ENCODE measurements at regions not wholly inside any gene's neighbourhood (a gene's known extent, or its start where the extent isn't known, plus 50 kb on each side); places are given as distances from the start of the nearest gene placed in this dataset.

DNA sequence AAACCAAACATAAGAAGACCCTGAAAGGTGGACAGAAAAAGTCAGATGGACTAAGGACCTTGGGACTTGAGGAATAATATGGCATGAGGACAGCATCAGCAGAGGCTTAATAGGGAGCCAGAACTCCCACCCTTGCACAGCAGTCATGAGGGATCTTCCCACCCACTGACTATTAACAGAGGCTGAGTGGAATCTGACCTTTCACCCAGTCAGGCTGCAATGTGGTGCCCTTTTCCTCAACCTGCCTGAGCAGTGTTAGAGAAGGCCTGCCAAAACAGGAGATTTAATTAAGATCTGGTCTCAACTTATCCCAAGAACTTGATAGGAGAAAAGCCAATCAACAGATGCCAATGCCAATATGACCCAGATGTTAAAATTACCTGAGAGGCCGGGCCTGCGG is 481.9 kb downstream of the KDM4C start:
- POLR2A ChIA-PET, result no interaction called here
- BruUV-seq (replicated peaks), result no TSS peak
- 73% methylated on average over 2 of the region's 2 CpGs for WGBS (ENCODE audit: low lambda C conversion rate)
- no peak for FAIRE-seq
- in situ Hi-C loops (cut with HindIII; ENCODE audit: extremely low pct_ligation_motif_present, low pct_unique_long_range_greater_than_20kb) (no loop called here), intact Hi-C loops (cut with micrococcal nuclease; ENCODE audit: unreplicated experiment) (no loop called here)
- no peaks in the 10 kb centered on the region for H4K20me1 ChIP-seq (ENCODE audit: insufficient read depth, low read length)
- H3K27ac ChIP-seq (ENCODE audit: extremely low read length, insufficient read depth, low read length), result no peak overlapping the region
- H3K9ac ChIP-seq (ENCODE audit: insufficient read depth, low read depth, low read length), result no peak overlapping the region
- no peak overlapping the region for H3K4me2 ChIP-seq (ENCODE audit: low read depth, low read length)
- H2AFZ ChIP-seq (ENCODE audit: low read length), result no peak overlapping the region
- H3K9me3 ChIP-seq (ENCODE audit: low read length), result no peaks in the 10 kb centered on the region
- H3K27me3 ChIP-seq (ENCODE audit: control insufficient read depth in 1 of 2, insufficient read depth in 2 of 2, low read length in 2 of 2), result no peaks in the 10 kb centered on the region
- no peaks in the 10 kb centered on the region for H3K36me3 ChIP-seq (replicated peaks in 1 of 2; ENCODE audit: control insufficient read depth in 1 of 2, insufficient read depth in 2 of 2, low read length in 2 of 2)
- no peak for DNase-seq (ENCODE audit: low spot score)
- TF ChIP-seq MAF1 (CRISPR knock-in tag; IDR thresholded peaks at IDR 0.05; ENCODE audit: borderline replicate concordance), result no peak
- TF ChIP-seq ZMYM4 (CRISPR knock-in tag; IDR thresholded peaks at IDR 0.05), result no peak
- no peak for TF ChIP-seq ZNF292 (CRISPR knock-in tag; IDR thresholded peaks at IDR 0.05; ENCODE audit: borderline replicate concordance, low read depth)
- no peak for TF ChIP-seq JDP2 (CRISPR knock-in tag; IDR thresholded peaks at IDR 0.05; ENCODE audit: borderline replicate concordance)
- TF ChIP-seq, protein P1, sequence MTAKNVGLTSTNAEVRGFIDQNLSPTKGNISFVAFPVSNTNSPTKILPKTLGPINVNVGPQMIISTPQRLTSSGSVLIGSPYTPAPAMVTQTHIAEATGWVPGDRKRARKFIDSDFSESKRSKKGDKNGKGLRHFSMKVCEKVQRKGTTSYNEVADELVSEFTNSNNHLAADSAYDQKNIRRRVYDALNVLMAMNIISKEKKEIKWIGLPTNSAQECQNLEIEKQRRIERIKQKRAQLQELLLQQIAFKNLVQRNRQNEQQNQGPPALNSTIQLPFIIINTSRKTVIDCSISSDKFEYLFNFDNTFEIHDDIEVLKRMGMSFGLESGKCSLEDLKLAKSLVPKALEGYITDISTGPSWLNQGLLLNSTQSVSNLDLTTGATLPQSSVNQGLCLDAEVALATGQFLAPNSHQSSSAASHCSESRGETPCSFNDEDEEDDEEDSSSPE (CRISPR knock-in tag; IDR thresholded peaks at IDR 0.05), result no peak
- TF ChIP-seq THAP11 (CRISPR knock-in tag; IDR thresholded peaks at IDR 0.05), result no peak
- TF ChIP-seq ZNF790 (CRISPR knock-in tag; IDR thresholded peaks at IDR 0.05; ENCODE audit: borderline replicate concordance), result no peak
- no peak for TF ChIP-seq KDM5A (IDR thresholded peaks at IDR 0.05; ENCODE audit: borderline replicate concordance, low read length)
- TF ChIP-seq RFX3 (CRISPR knock-in tag; IDR thresholded peaks at IDR 0.05), result no peak
- no peak for TF ChIP-seq MYNN (CRISPR knock-in tag; IDR thresholded peaks at IDR 0.05; ENCODE audit: low read depth)
- TF ChIP-seq ZNF678 (CRISPR knock-in tag; IDR thresholded peaks at IDR 0.05), result no peak
- TF ChIP-seq ZNF674 (CRISPR knock-in tag; IDR thresholded peaks at IDR 0.05; ENCODE audit: low read depth), result no peak
- no peak for TF ChIP-seq ZNF30 (CRISPR knock-in tag; IDR thresholded peaks at IDR 0.05)
- TF ChIP-seq, protein P2, sequence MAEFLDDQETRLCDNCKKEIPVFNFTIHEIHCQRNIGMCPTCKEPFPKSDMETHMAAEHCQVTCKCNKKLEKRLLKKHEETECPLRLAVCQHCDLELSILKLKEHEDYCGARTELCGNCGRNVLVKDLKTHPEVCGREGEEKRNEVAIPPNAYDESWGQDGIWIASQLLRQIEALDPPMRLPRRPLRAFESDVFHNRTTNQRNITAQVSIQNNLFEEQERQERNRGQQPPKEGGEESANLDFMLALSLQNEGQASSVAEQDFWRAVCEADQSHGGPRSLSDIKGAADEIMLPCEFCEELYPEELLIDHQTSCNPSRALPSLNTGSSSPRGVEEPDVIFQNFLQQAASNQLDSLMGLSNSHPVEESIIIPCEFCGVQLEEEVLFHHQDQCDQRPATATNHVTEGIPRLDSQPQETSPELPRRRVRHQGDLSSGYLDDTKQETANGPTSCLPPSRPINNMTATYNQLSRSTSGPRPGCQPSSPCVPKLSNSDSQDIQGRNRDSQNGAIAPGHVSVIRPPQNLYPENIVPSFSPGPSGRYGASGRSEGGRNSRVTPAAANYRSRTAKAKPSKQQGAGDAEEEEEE (CRISPR knock-in tag; IDR thresholded peaks at IDR 0.05; ENCODE audit: borderline replicate concordance), result no peak
- no peak for TF ChIP-seq ISX (CRISPR knock-in tag; conservative IDR thresholded peaks at IDR 0.05)
- TF ChIP-seq, protein P3, sequence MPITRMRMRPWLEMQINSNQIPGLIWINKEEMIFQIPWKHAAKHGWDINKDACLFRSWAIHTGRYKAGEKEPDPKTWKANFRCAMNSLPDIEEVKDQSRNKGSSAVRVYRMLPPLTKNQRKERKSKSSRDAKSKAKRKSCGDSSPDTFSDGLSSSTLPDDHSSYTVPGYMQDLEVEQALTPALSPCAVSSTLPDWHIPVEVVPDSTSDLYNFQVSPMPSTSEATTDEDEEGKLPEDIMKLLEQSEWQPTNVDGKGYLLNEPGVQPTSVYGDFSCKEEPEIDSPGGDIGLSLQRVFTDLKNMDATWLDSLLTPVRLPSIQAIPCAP (CRISPR knock-in tag; IDR thresholded peaks at IDR 0.05; ENCODE audit: low read depth), result no peak
- no peak for TF ChIP-seq ZNF556 (CRISPR knock-in tag; IDR thresholded peaks at IDR 0.05; ENCODE audit: borderline replicate concordance)
- TF ChIP-seq THYN1 (CRISPR knock-in tag; IDR thresholded peaks at IDR 0.05; ENCODE audit: borderline replicate concordance, low read depth), result no peak
- H3K4me1 ChIP-seq (ENCODE audit: insufficient read depth, low read length), result no peaks in the 10 kb centered on the region
- CTCF ChIA-PET (ENCODE audit: low intra/inter-chr PET ratio, low total read pairs), result no interaction called here
- no peak for ATAC-seq
- no peaks in the 10 kb centered on the region for H3K79me2 ChIP-seq (ENCODE audit: insufficient read depth, low read length)
- H3K4me3 ChIP-seq (replicated peaks in 1 of 3; ENCODE audit: insufficient read depth in 1 of 3, low read depth in 2 of 3, low read length in 3 of 3), result no peak overlapping the region

Measured in HepG2 (cell line).